WI38 (cell line): ENCODE measurements at regions not wholly inside any gene's neighbourhood (a gene's known extent, or its start where the extent isn't known, plus 50 kb on each side); places are given as distances from the start of the nearest gene placed in this dataset.

Experiments
- H3K4me3 ChIP-seq: 2 replicates; pipeline ENCODE4 v1.5.1; 2011; ENCODE audit warnings: low read depth, mild to moderate bottlenecking, control low read depth, low read length
- CTCF ChIP-seq: IDR thresholded peaks from 2 replicates; pipeline ENCODE4 v1.5.1; 2012; ENCODE audit warnings: low read depth, mild to moderate bottlenecking, control low read depth, low read length

- no peak overlapping the region for H3K4me3 ChIP-seq
- no peak for TF ChIP-seq CTCF
Observed at GRCh38 chr12:97784904-97785303, 322.3 kb downstream of the RMST start.

- no peak overlapping the region for H3K4me3 ChIP-seq
- TF ChIP-seq CTCF: no peak
Observed at GRCh38 chr12:97790281-97790680, 327.7 kb downstream of the RMST start.

- no peak for TF ChIP-seq CTCF
- H3K4me3 ChIP-seq: no peak overlapping the region
Observed at GRCh38 chr12:97797473-97797872, 334.9 kb downstream of the RMST start.

- TF ChIP-seq CTCF: no peak
- no peak overlapping the region for H3K4me3 ChIP-seq
Observed at GRCh38 chr12:97800561-97800960, 338.0 kb downstream of the RMST start.

GRCh38 chr12:97801471-97802059 lies 339.0 kb downstream of the RMST start:
- TF ChIP-seq CTCF: no peak
- H3K4me3 ChIP-seq: no peak overlapping the region

GRCh38 chr12:97805146-97805545 lies 342.5 kb downstream of the RMST start:
- no peak for TF ChIP-seq CTCF
- no peak overlapping the region for H3K4me3 ChIP-seq

GRCh38 chr12:97813301-97813700 lies 350.7 kb downstream of the RMST start:
- TF ChIP-seq CTCF: no peak
- H3K4me3 ChIP-seq: no peak overlapping the region
